CD4-positive, alpha-beta T cell treated with Interleukin-12 subunit alpha and Interleukin-12 subunit beta, for 1 hour (primary cell): ENCODE measurements at regions not wholly inside any gene's neighbourhood (a gene's known extent, or its start where the extent isn't known, plus 50 kb on each side); places are given as distances from the start of the nearest gene placed in this dataset.
"Not testable (repeated sequence)": the region's sequence is repeated elsewhere in the genome, so short reads cannot be mapped to it uniquely, and the experiment has no call there.

Experiments used
- DNase-seq: peaks from one replicate; pipeline ENCODE4 v3.0.0-alpha.2; 2020

GRCh38 chr6:10101551-10102252 is 313.2 kb downstream of the TFAP2A start:
- no peak for DNase-seq

- DNase-seq = no peak
Measured at GRCh38 chr6:10099529-10100140, 315.2 kb downstream of the TFAP2A start.

GRCh38 chr6:10098756-10099528 is 315.9 kb downstream of the TFAP2A start:
- DNase-seq = no peak

GRCh38 chr6:10093282-10093681 is 321.6 kb downstream of the TFAP2A start:
- DNase-seq = no peak

- DNase-seq = no peak
Measured at GRCh38 chr6:10084111-10084986, 330.5 kb downstream of the TFAP2A start.

GRCh38 chr6:10082385-10082784 is 332.5 kb downstream of the TFAP2A start:
- no peak for DNase-seq

GRCh38 chr6:10081957-10082356 is 332.9 kb downstream of the TFAP2A start:
- DNase-seq = no peak

- DNase-seq = no peak
Measured at GRCh38 chr6:10081075-10081474, 333.8 kb downstream of the TFAP2A start.

GRCh38 chr6:10080561-10080960 is 334.3 kb downstream of the TFAP2A start:
- no peak for DNase-seq

GRCh38 chr6:10078581-10078980 is 336.3 kb downstream of the TFAP2A start:
- no peak for DNase-seq

- DNase-seq = not testable (repeated sequence)
Measured at GRCh38 chr6:10074726-10075125, 340.1 kb downstream of the TFAP2A start.

GRCh38 chr6:10073341-10073740 is 341.5 kb downstream of the TFAP2A start:
- DNase-seq = no peak

GRCh38 chr6:10071631-10072220 is 343.1 kb downstream of the TFAP2A start:
- no peak for DNase-seq

GRCh38 chr6:10060004-10060403 is 354.9 kb downstream of the TFAP2A start:
- no peak for DNase-seq

- no peak for DNase-seq
Measured at GRCh38 chr6:10054672-10055071, 360.2 kb downstream of the TFAP2A start.

GRCh38 chr6:10051283-10051682 is 363.6 kb downstream of the TFAP2A start:
- no peak for DNase-seq

GRCh38 chr6:10048370-10049297 is 366.2 kb downstream of the TFAP2A start:
- no peak for DNase-seq

- no peak for DNase-seq
Measured at GRCh38 chr6:10042280-10042679, 372.6 kb downstream of the TFAP2A start.

- DNase-seq = no peak
Measured at GRCh38 chr6:10033223-10033829, 381.5 kb downstream of the TFAP2A start.

- no peak for DNase-seq
Measured at GRCh38 chr6:10031617-10032016, 383.3 kb downstream of the TFAP2A start.

GRCh38 chr6:10030942-10031537 is 383.8 kb downstream of the TFAP2A start:
- DNase-seq = no peak
